ENCODE measurements at regions not wholly inside any gene's neighbourhood (a gene's known extent, or its start where the extent isn't known, plus 50 kb on each side); places are given as distances from the start of the nearest gene placed in this dataset.

GRCh38 chr10:110373857-110374654 is 69.3 kb upstream of the SMNDC1 start:
- DNase-seq (ENCODE audit: low read depth, low spot score), result no peak

- DNase-seq (ENCODE audit: low read depth, low spot score), result no peak
Observed at GRCh38 chr10:110375121-110375520, 70.4 kb upstream of the SMNDC1 start.

- no peak for DNase-seq (ENCODE audit: low read depth, low spot score)
Observed at GRCh38 chr10:110376021-110376766, 71.5 kb upstream of the SMNDC1 start.

GRCh38 chr10:110376767-110377160 is 72.0 kb upstream of the SMNDC1 start:
- DNase-seq (ENCODE audit: low read depth, low spot score), result no peak

- DNase-seq (ENCODE audit: low read depth, low spot score), result no peak
Observed at GRCh38 chr10:110378006-110378405, 73.3 kb upstream of the SMNDC1 start.

GRCh38 chr10:110378533-110379108 is 73.9 kb upstream of the SMNDC1 start:
- DNase-seq (ENCODE audit: low read depth, low spot score), result no peak

GRCh38 chr10:110379831-110380230 is 75.1 kb upstream of the SMNDC1 start:
- no peak for DNase-seq (ENCODE audit: low read depth, low spot score)

- no peak for DNase-seq (ENCODE audit: low read depth, low spot score)
Observed at GRCh38 chr10:110380293-110380692, 75.6 kb upstream of the SMNDC1 start.

- no peak for DNase-seq (ENCODE audit: low read depth, low spot score)
Observed at GRCh38 chr10:110382695-110383094, 78.0 kb upstream of the SMNDC1 start.

- DNase-seq (ENCODE audit: low read depth, low spot score), result no peak
Observed at GRCh38 chr10:110387617-110387982, 82.9 kb upstream of the SMNDC1 start.

GRCh38 chr10:110387983-110388686 is 83.4 kb upstream of the SMNDC1 start:
- DNase-seq (ENCODE audit: low read depth, low spot score), result no peak

GRCh38 chr10:110388687-110389052 is 84.0 kb upstream of the SMNDC1 start:
- no peak for DNase-seq (ENCODE audit: low read depth, low spot score)

GRCh38 chr10:110389255-110389654 is 84.5 kb upstream of the SMNDC1 start:
- DNase-seq (ENCODE audit: low read depth, low spot score), result no peak

- no peak for DNase-seq (ENCODE audit: low read depth, low spot score)
Observed at GRCh38 chr10:110391541-110391940, 86.8 kb upstream of the SMNDC1 start.

GRCh38 chr10:110392121-110392520 is 87.4 kb upstream of the SMNDC1 start:
- no peak for DNase-seq (ENCODE audit: low read depth, low spot score)

- DNase-seq (ENCODE audit: low read depth, low spot score), result no peak
Observed at GRCh38 chr10:110392868-110393740, 88.4 kb upstream of the SMNDC1 start.

- DNase-seq (ENCODE audit: low read depth, low spot score), result no peak
Observed at GRCh38 chr10:110393866-110394265, 89.1 kb upstream of the SMNDC1 start.

- DNase-seq (ENCODE audit: low read depth, low spot score), result no peak
Observed at GRCh38 chr10:110394296-110394695, 89.6 kb upstream of the SMNDC1 start.

- DNase-seq (ENCODE audit: low read depth, low spot score), result no peak
Observed at GRCh38 chr10:110394898-110395297, 90.2 kb upstream of the SMNDC1 start.

- DNase-seq (ENCODE audit: low read depth, low spot score), result peak; percentile 86
Observed at GRCh38 chr10:110395350-110396283, 90.9 kb upstream of the SMNDC1 start.
